ENCODE measurements at regions not wholly inside any gene's neighbourhood (a gene's known extent, or its start where the extent isn't known, plus 50 kb on each side); places are given as distances from the start of the nearest gene placed in this dataset.
"Not testable (repeated sequence)": the region's sequence is repeated elsewhere in the genome, so short reads cannot be mapped to it uniquely, and the experiment has no call there.

GRCh38 chr3:130594749-130595148, 77.8 kb downstream of the COL6A6 start:
- not testable (repeated sequence) for TF ChIP-seq CTCF (IDR thresholded peaks at IDR 0.05); EP300 (IDR thresholded peaks at IDR 0.05; ENCODE audit: low read depth)
